ENCODE measurements at regions not wholly inside any gene's neighbourhood (a gene's known extent, or its start where the extent isn't known, plus 50 kb on each side); places are given as distances from the start of the nearest gene placed in this dataset.

DNA sequence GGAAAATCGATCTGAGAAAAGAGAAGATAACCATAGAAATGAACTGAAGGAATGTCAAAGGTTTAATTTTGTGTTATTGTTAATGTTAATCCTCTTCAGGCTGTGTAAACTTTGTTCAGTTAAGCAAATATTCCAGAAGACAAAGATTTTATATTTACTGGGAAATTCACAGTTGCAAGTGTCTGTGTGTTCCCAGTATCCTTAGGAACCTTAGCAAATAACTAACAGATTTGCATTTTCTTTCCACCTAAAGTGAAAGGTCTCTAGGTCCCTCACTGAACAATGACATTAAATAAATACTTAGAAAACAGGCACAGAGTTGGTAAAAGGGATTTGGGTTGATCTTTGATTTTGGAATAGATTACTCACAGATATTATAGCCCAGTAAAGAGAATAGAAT lies 324.7 kb downstream of the C4orf33 start:
- no peak for DNase-seq (ENCODE audit: low read depth)

DNA sequence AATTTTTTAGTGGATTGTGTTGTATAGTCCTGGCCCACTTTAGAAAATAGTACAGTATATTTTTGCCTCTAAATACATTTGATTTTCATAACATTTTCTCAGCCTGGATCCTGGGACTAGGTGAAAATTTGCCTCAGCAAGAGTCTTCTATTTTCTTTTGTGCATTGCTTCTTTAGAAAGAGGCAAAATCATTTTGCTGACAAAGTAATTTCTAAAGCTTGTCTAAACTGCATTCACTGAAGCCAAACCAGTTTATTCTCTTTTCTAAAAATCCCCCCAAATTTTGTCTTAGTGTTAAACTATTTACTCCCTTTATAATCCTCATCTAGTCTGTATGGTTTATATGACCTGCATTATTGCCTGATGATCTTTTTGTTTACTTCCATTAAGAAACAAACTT lies 326.3 kb downstream of the C4orf33 start:
- no peak for DNase-seq (ENCODE audit: low read depth)

DNA sequence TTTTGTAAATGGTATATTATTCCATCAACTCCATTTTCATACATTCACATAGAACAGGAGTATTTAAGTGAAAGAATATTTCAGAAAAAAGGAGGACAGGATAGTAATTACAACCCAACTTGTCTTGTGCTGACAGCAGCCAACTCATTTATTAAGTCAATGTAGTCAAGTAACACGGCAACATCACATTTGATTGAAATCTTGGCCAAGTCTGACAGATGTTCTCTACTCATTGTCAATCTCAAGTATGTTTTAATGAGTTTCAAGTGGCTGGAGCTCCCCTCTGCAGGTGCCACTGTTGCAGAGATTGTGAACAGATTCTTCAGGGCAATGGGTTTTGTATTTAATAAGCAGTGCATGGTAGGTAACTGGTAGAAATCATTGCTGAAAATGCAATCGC lies 332.5 kb downstream of the C4orf33 start:
- no peak for DNase-seq (ENCODE audit: low read depth)

DNA sequence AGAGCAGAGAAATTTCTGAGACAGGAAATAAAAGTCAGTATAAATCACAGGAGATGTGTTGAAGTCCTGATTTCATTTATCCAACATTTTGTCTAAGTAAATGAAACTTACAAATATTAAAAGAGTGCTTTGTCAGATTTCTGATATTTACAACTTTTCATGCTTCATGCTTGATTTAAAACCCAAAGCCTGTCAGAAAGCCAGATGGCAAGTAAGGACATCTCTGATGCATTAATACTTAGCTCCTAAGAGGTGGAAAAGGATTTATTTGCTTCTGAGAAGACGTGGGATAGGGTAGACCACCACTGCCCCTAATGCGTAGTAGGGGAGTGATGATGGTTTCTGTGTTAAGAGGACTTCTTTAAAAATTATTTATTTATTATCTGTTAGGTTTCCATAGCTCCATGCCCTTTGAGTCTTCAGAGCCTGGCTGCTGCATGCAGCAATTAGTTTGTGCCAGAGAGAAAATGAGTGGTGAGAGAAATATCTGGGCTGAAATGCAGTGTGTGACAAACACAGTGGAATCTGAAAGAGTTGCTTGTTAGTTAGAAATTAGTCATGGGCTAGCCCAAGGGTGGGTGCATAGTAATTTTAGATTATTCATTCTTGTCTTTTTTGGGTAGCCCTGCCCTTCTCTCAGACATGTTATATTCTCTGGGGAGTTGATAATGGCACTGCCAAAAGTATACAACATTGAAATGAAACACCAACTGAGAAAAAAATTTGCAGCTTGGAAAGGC lies 333.8 kb downstream of the C4orf33 start:
- DNase-seq (ENCODE audit: low read depth): no peak

GRCh38 chr4:129437347-129437746 lies 341.4 kb downstream of the C4orf33 start:
- DNase-seq (ENCODE audit: low read depth): no peak

GRCh38 chr4:129438456-129438981 lies 342.6 kb downstream of the C4orf33 start:
- no peak for DNase-seq (ENCODE audit: low read depth)

DNA sequence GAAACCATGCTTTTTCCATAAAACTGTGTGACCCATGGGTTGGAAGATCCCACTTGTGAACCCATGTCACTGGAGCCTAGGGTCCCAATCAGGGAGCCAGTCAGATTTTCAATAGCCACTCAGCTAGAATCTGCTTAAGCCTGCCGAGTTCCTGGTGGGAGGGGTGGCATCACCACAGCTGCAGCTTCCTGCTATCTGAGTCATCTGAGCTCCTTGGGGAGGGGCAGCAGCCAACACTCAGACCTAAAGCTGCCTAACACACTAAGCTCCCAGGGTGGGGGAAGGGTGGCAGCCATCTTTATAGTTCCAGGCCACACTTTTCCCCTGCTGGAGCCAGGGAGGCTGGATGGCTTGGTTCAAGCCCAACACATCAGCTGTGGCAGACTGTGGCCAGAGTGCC lies 350.1 kb downstream of the C4orf33 start:
- no peak for DNase-seq (ENCODE audit: low read depth)

DNA sequence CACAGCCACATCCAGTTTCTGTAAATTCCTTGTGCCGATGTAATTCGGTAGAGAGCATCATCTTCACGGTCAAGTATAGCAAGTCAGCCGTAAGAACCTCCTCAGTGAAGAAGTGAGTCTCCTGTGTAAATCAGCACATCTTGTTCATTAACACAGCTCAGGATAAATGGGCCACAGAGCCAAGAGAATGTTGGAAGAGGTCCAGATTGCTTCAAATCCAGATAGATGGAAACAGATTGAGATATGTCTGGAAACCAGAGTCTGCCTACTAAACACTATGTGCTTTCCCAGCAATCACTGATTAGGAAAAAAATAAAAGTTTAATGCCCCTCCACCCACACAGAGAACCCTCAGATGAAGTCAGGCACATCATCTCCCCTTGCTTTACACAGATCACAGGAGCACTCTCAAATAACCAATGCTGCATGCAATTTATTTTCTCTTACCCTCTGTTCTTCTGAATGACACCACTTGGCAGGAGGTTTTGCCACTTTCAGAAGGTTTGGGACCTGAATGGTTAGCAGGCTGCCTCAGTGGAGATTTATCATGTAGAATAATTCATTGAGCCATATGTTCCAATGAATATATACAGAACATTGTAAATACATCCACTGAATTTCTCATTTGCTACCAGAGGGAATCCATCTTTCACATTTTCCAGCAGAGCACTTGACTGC lies 357.7 kb downstream of the C4orf33 start:
- no peak for DNase-seq (ENCODE audit: low read depth)

DNA sequence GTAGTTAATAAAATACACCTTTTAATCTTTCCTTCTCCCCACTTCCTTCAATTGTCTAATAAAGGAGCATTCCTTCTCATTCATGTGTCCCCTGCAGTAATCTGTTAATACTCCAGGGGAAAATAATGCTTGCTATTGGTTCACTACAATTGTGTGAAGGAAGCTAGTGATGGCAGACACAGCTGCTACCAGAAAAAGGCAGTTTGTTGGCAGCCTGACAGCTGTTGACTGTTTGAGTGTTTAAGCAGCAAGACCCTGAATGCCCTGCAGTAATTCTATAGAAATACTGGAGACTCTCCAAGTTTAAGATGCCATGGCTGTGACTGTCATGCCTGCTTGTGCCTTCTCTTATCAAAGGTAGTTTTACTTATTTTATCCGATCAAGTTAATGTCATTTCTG lies 359.5 kb downstream of the C4orf33 start:
- DNase-seq (ENCODE audit: low read depth): no peak

GRCh38 chr4:129468624-129469023 lies 372.7 kb downstream of the C4orf33 start:
- no peak for DNase-seq (ENCODE audit: low read depth)

- DNase-seq (ENCODE audit: low read depth): no peak
These were observed 378.7 kb downstream of the C4orf33 start for GRCh38 chr4:129474698-129475097.

DNA sequence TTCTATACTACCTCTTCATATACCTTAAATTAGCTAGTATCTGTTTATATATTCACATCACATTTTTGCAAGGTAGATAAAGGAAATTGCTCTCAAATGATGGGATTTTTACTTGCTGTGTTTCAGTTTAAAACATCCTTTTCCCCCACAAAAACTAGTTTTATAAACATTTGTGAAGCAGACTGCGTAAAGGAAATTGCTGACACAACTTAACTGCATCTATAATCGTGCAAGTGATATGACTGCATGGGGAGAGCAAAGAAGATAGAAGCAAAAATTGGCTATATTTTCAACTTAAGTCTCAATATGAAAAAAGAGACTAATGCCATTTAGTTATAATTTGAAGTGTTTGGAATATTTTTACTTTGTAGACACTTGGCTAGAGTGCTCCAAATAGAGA lies 385.2 kb downstream of the C4orf33 start:
- no peak for DNase-seq (ENCODE audit: low read depth)

GRCh38 chr4:129488427-129488826 lies 392.5 kb downstream of the C4orf33 start:
- no peak for DNase-seq (ENCODE audit: low read depth)

GRCh38 chr4:129490516-129490915 lies 394.6 kb downstream of the C4orf33 start:
- DNase-seq (ENCODE audit: low read depth): no peak

GRCh38 chr4:129498626-129499025 lies 402.7 kb downstream of the C4orf33 start:
- DNase-seq (ENCODE audit: low read depth): no peak

GRCh38 chr4:129514852-129515251 lies 418.9 kb downstream of the C4orf33 start:
- no peak for DNase-seq (ENCODE audit: low read depth)

- DNase-seq (ENCODE audit: low read depth): no peak
These were observed 419.4 kb downstream of the C4orf33 start for GRCh38 chr4:129515356-129515755.

GRCh38 chr4:129526812-129527211 lies 430.9 kb downstream of the C4orf33 start:
- no peak for DNase-seq (ENCODE audit: low read depth)

- DNase-seq (ENCODE audit: low read depth): no peak
These were observed 435.3 kb downstream of the C4orf33 start for GRCh38 chr4:129531253-129531652.

GRCh38 chr4:129532573-129532972 lies 436.6 kb downstream of the C4orf33 start:
- no peak for DNase-seq (ENCODE audit: low read depth)

- DNase-seq (ENCODE audit: low read depth): no peak
These were observed 447.3 kb downstream of the C4orf33 start for GRCh38 chr4:129543299-129543698.

DNA sequence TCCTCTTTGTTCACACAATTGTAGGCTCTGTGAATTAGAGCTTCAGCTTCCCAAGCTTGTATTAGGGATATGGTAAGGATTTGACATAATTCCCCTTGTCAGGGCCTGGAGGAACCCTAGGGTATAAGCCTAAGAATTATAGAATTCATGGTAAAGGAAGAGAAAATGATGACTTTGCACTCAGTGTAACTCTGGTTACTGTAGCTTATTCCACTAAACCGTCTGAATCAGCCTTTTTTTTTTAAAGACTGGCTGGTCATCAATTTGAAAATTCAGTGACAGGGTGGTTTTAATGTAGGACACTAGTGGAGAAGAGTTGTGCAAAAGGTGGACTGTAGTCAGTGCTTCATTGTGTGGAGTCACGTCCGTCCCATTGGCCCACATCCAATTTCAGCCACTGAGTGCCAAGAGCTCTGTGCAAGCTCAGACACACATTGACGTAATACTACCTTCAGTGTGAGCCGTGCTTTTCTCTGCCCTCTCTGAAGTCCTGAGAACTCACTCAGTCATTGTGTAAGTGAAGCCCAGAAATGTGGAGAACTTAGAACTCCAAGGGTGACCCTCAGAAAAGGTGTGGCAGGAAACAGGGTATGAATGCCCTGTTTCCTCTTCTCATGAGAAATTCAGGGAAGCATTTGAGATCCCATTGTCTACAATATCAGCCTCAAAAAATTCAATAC lies 449.8 kb downstream of the C4orf33 start:
- DNase-seq (ENCODE audit: low read depth): no peak

DNA sequence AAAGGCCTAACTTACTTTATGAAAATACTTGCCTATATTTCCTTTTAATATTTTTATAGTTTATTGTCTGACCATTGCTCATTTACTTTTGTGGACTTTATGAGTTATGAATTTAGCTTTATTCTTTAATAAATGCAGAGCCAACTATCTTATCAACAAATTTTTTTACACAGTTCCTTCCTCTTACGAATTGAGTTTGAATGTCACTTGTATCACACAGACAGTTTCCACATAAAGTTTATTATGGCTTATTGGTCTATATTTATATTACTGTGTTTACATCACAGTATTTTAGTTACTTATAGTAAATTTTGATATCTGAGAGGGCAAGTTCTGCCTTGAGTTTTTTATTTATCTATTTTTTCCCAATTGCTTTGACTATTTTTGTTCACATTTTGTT lies 450.6 kb downstream of the C4orf33 start:
- DNase-seq (ENCODE audit: low read depth): no peak
